Mesenchymal stem cell (in vitro differentiated cells and primary cell): ENCODE measurements at regions not wholly inside any gene's neighbourhood (a gene's known extent, or its start where the extent isn't known, plus 50 kb on each side); places are given as distances from the start of the nearest gene placed in this dataset.

Experiments used
- DNase-seq: peaks from one replicate; pipeline ENCODE4 v3.0.0-alpha.2; 2013
- H2AFZ ChIP-seq: one replicate; pipeline ENCODE4 v1.6.1; 2013; ENCODE audit warnings: low read depth, mild to moderate bottlenecking, control low read depth, inconsistent platforms, low read length, moderate library complexity
- H2AK5ac ChIP-seq: 2 replicates; pipeline ENCODE4 v1.6.1; 2013; ENCODE audit warnings: low read length, moderate library complexity, mild to moderate bottlenecking, inconsistent platforms; ENCODE audit not compliant: severe bottlenecking
- H2BK120ac ChIP-seq: one replicate; pipeline ENCODE4 v1.6.1; 2013; ENCODE audit warnings: low read depth, mild to moderate bottlenecking, inconsistent platforms, low read length, moderate library complexity
- H2BK12ac ChIP-seq, 2 experiments: one replicate each; pipeline ENCODE4 v1.6.1; 2013; ENCODE audit warnings: inconsistent platforms in 2 of 2, low read length in 2 of 2, mild to moderate bottlenecking in 2 of 2, moderate library complexity in 2 of 2, control low read depth in 1 of 2
- H2BK15ac ChIP-seq: one replicate; pipeline ENCODE4 v1.6.1; 2013; ENCODE audit warnings: mild to moderate bottlenecking, low read depth, inconsistent platforms; ENCODE audit not compliant: poor library complexity, severe bottlenecking
- H2BK5ac ChIP-seq: 2 replicates; pipeline ENCODE4 v1.6.1; 2013; ENCODE audit warnings: low read depth, mild to moderate bottlenecking, low read length, control low read depth, inconsistent platforms; ENCODE audit not compliant: poor library complexity, severe bottlenecking
- H3K14ac ChIP-seq, 2 experiments: one replicate each; pipeline ENCODE4 v1.6.1; 2013; ENCODE audit warnings: inconsistent platforms in 2 of 2, low read length in 2 of 2, control low read depth in 1 of 2, mild to moderate bottlenecking in 1 of 2, moderate library complexity in 1 of 2
- H3K18ac ChIP-seq, 2 experiments: one replicate each; pipeline ENCODE4 v1.6.1; 2013; ENCODE audit warnings: inconsistent platforms in 2 of 2, low read length in 2 of 2, control low read depth in 1 of 2, low read depth in 1 of 2, mild to moderate bottlenecking in 1 of 2
- H3K23ac ChIP-seq, 2 experiments: one replicate each; pipeline ENCODE4 v1.6.1; 2013; ENCODE audit warnings: inconsistent platforms in 2 of 2, low read length in 2 of 2, mild to moderate bottlenecking in 2 of 2, moderate library complexity in 2 of 2, control low read depth in 1 of 2
- H3K27ac ChIP-seq: 2 replicates; pipeline ENCODE4 v1.5.1; 2013; ENCODE audit warnings: mild to moderate bottlenecking, moderate library complexity, low read length, control low read depth, inconsistent platforms; ENCODE audit not compliant: poor library complexity, severe bottlenecking
- H3K27me3 ChIP-seq, 2 experiments: 2 replicates each; pipeline versions ENCODE4 v1.6.1 to v1.7.0; 2013; ENCODE audit warnings: low read length in 2 of 2, mild to moderate bottlenecking in 2 of 2, moderate library complexity in 2 of 2, control low read depth in 1 of 2, inconsistent platforms in 1 of 2; ENCODE audit not compliant: control insufficient read depth in 1 of 2, insufficient read depth in 1 of 2
- H3K36me3 ChIP-seq, 2 experiments: 2 replicates each; pipeline versions ENCODE4 v1.6.1 to v1.7.0; 2013; ENCODE audit warnings: low read length in 2 of 2, control low read depth in 1 of 2, inconsistent platforms in 1 of 2, low read depth in 1 of 2, mild to moderate bottlenecking in 1 of 2; ENCODE audit not compliant: insufficient read depth in 2 of 2, control insufficient read depth in 1 of 2
- H3K4ac ChIP-seq, 2 experiments: one replicate each; pipeline ENCODE4 v1.6.1; 2013; ENCODE audit warnings: inconsistent platforms in 2 of 2, low read length in 2 of 2, mild to moderate bottlenecking in 2 of 2, moderate library complexity in 2 of 2, control low read depth in 1 of 2, low read depth in 1 of 2
- H3K4me1 ChIP-seq: 2 replicates; pipeline ENCODE4 v1.6.1; 2013; ENCODE audit warnings: low read depth, low read length, control low read depth; ENCODE audit not compliant: control insufficient read depth, insufficient read depth
- H3K4me2 ChIP-seq: 2 replicates; pipeline ENCODE4 v1.6.1; 2013; ENCODE audit warnings: low read length, mild to moderate bottlenecking, inconsistent platforms; ENCODE audit not compliant: poor library complexity, severe bottlenecking
- H3K4me3 ChIP-seq, 2 experiments: 2 replicates each; pipeline versions ENCODE4 v1.5.1 to v1.7.0; 2013; ENCODE audit warnings: low read length in 2 of 2, mild to moderate bottlenecking in 2 of 2, control low read depth in 1 of 2, low read depth in 1 of 2; ENCODE audit not compliant: insufficient read depth in 1 of 2
- H3K79me1 ChIP-seq: replicated peaks from 2 replicates; pipeline ENCODE4 v1.6.1; 2013; ENCODE audit warnings: mild to moderate bottlenecking, control low read depth, low read length, inconsistent platforms; ENCODE audit not compliant: poor library complexity, severe bottlenecking
- H3K9ac ChIP-seq: 2 replicates; pipeline ENCODE4 v1.7.0; 2013; ENCODE audit warnings: mild to moderate bottlenecking, low read length, moderate library complexity
- H3K9me3 ChIP-seq: 2 replicates; pipeline ENCODE4 v1.7.0; 2013; ENCODE audit warnings: mild to moderate bottlenecking, low read length; ENCODE audit not compliant: control insufficient read depth
- H4K8ac ChIP-seq: one replicate; pipeline ENCODE4 v1.6.1; 2013; ENCODE audit warnings: inconsistent platforms, mild to moderate bottlenecking, low read length, moderate library complexity
- H4K91ac ChIP-seq: one replicate; pipeline ENCODE4 v1.6.1; 2013; ENCODE audit warnings: mild to moderate bottlenecking, low read length, inconsistent platforms
- WGBS: methylation state at CpG from one replicate; pipeline ENCODE4 v1.1.7; 2013; ENCODE audit warnings: mixed read lengths; 5-methylcytosine and 5-hydroxymethylcytosine counted together

DNA sequence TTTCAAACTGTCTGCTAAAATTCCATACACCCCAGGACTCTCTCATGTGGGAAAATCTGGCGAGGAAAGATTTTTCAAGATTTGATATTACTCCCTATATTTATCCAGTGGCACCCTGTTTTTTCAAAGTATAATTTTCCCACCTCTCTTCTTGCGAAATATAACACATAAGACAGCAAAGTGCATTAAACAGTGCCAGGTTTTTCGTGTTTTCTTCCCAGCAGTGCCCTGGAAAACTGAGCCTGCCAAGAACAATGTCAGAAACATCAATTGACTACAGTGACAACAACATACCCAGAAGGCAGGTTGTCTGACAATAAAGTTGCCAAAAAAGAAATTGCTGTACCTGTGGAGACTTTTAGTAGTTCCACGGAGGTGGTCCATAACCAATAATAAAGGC, 545.0 kb upstream of the ZNF608 start:
- Histone ChIP-seq H3K4ac (no peak overlapping the region), H2BK5ac (no peak overlapping the region), H4K91ac (no peak overlapping the region), H2BK12ac (no peak overlapping the region), H3K4me3 (no peak overlapping the region), H2BK15ac (no peak overlapping the region), H3K9me3 (no peaks in the 10 kb centered on the region), H3K4me1 (peaks cover 3% of the 10 kb centered on the region), H2AK5ac (no peak overlapping the region), H3K27me3 (no peaks in the 10 kb centered on the region), H2BK120ac (no peak overlapping the region), H3K4me2 (no peak overlapping the region), H3K9ac (no peak overlapping the region), H3K14ac (no peak overlapping the region), H3K18ac (no peak overlapping the region), H2AFZ (no peak overlapping the region), H3K79me1 (no peaks in the 10 kb centered on the region), H3K36me3 (no peaks in the 10 kb centered on the region), H3K27ac (no peak overlapping the region), H4K8ac (no peak overlapping the region), H3K23ac (no peak overlapping the region)
- DNase-seq, result no peak
- WGBS, result 98% methylated on average over 4 of the region's 4 CpGs

DNA sequence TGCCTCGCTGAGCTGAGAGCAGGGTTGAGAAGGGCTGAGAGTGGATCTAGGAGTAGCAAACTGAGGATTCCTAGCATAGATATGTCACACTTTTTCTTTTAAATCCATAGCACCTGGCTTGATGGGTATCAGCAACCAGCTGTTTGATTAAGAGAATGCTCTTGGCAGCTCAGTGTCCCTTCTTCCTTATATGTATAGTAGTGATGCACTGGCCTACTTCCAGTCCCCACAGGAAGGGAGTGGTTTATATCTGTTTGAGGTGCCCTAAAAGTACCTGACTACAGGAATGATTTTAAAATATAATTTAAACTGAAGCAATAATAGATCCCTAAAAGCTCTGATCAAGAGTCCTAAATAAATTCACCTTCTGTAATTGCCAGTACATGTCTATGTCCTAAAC, 546.8 kb upstream of the ZNF608 start:
- H3K9ac ChIP-seq, result no peak overlapping the region
- H3K4me2 ChIP-seq, result no peak overlapping the region
- no peaks in the 10 kb centered on the region for H3K36me3 ChIP-seq
- H3K23ac ChIP-seq, result no peak overlapping the region
- peaks cover 3% of the 10 kb centered on the region for H3K4me1 ChIP-seq
- H3K9me3 ChIP-seq, result no peaks in the 10 kb centered on the region
- H3K4me3 ChIP-seq, result no peak overlapping the region
- no peak overlapping the region for H2BK5ac ChIP-seq
- no peak overlapping the region for H2AK5ac ChIP-seq
- no CpG with 5 or more reads among the region's 1 CpG for WGBS
- H2BK120ac ChIP-seq, result no peak overlapping the region
- H3K18ac ChIP-seq, result no peak overlapping the region
- no peak overlapping the region for H4K91ac ChIP-seq
- H3K27ac ChIP-seq, result no peak overlapping the region
- no peak overlapping the region for H3K4ac ChIP-seq
- H3K27me3 ChIP-seq, result no peaks in the 10 kb centered on the region
- no peak overlapping the region for H4K8ac ChIP-seq
- no peak overlapping the region for H2BK15ac ChIP-seq
- no peaks in the 10 kb centered on the region for H3K79me1 ChIP-seq
- DNase-seq, result no peak
- H2BK12ac ChIP-seq, result peak overlapping the region in 1 of 2 experiments; percentile 31
- H2AFZ ChIP-seq, result no peak overlapping the region
- H3K14ac ChIP-seq, result no peak overlapping the region

DNA sequence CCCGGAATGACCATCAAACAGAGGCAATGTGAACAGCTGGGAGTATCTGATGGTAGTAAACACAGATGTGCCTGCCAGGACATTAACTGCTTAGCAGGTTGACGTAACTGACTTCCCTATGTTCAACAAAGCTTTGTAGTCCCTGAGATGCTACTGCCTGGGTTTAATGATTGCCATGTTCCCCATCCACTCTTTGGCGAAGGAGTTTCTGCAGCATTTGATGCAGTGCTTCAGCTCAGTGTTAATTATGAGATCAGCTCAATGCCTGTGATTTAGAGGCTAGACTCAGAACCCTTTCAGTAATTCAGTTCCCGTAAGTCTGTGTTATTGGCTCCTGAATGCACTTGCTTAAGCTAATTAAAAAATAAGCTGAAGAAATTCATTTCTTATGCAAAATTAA, 547.3 kb upstream of the ZNF608 start:
- H3K79me1 ChIP-seq, result no peaks in the 10 kb centered on the region
- H3K27me3 ChIP-seq, result no peaks in the 10 kb centered on the region
- no peak overlapping the region for H2BK5ac ChIP-seq
- H3K4me1 ChIP-seq, result peaks cover 3% of the 10 kb centered on the region
- H2AFZ ChIP-seq, result no peak overlapping the region
- no peak overlapping the region for H4K8ac ChIP-seq
- WGBS, result 87% methylated on average over 3 of the region's 4 CpGs
- no peak for DNase-seq
- no peak overlapping the region for H3K4ac ChIP-seq
- H3K36me3 ChIP-seq, result no peaks in the 10 kb centered on the region
- H2AK5ac ChIP-seq, result no peak overlapping the region
- no peak overlapping the region for H3K14ac ChIP-seq
- no peak overlapping the region for H4K91ac ChIP-seq
- no peak overlapping the region for H2BK120ac ChIP-seq
- H3K9me3 ChIP-seq, result no peaks in the 10 kb centered on the region
- H2BK12ac ChIP-seq, result no peak overlapping the region
- no peak overlapping the region for H3K9ac ChIP-seq
- no peak overlapping the region for H3K18ac ChIP-seq
- no peak overlapping the region for H3K23ac ChIP-seq
- H2BK15ac ChIP-seq, result no peak overlapping the region
- no peak overlapping the region for H3K4me3 ChIP-seq
- no peak overlapping the region for H3K4me2 ChIP-seq
- H3K27ac ChIP-seq, result no peak overlapping the region

DNA sequence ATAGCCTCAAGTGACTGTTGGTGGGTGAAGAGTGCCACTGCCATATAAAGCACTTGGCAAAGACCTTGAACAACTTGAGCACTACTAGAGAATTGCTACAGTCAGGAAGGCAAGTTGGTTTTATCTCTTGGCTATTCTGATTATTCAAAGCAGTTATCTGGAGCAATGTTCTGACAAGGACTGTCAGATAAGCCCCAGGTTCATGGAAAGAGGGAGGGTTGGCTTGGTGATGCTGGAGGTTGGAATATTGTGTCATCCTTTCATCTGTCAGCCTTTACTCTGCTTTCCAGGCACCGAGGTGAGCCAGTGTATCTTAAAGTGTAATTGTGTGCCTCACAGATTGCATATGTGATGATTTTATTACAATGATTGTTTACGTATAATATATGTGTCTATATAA, 548.4 kb upstream of the ZNF608 start:
- no peaks in the 10 kb centered on the region for H3K9me3 ChIP-seq

More for the DNA sequence above, 548.4 kb upstream of the ZNF608 start:
- Histone ChIP-seq H3K4me2 (no peak overlapping the region), H3K4me1 (peaks cover 3% of the 10 kb centered on the region), H3K23ac (no peak overlapping the region), H3K14ac (no peak overlapping the region), H3K27ac (no peak overlapping the region), H3K18ac (no peak overlapping the region), H4K8ac (no peak overlapping the region), H2BK15ac (no peak overlapping the region), H3K4ac (no peak overlapping the region), H2BK12ac (no peak overlapping the region), H3K27me3 (no peaks in the 10 kb centered on the region), H3K36me3 (no peaks in the 10 kb centered on the region), H4K91ac (no peak overlapping the region), H2AFZ (no peak overlapping the region), H2BK120ac (no peak overlapping the region), H3K79me1 (no peaks in the 10 kb centered on the region), H2BK5ac (no peak overlapping the region), H2AK5ac (no peak overlapping the region), H3K4me3 (no peak overlapping the region), H3K9ac (no peak overlapping the region)
- DNase-seq, result no peak
- WGBS, result no CpG with 5 or more reads among the region's 2 CpGs
